Stimulated activated CD4-positive, alpha-beta T cell treated with anti-CD3 and anti-CD28 coated beads, Interleukin-1b, Interleukin-23, amount 100 ng/mL, for 48 hours (primary cell): ENCODE measurements at regions not wholly inside any gene's neighbourhood (a gene's known extent, or its start where the extent isn't known, plus 50 kb on each side); places are given as distances from the start of the nearest gene placed in this dataset.
"Not testable (repeated sequence)": the region's sequence is repeated elsewhere in the genome, so short reads cannot be mapped to it uniquely, and the experiment has no call there.

Source experiments
- DNase-seq: peaks from one replicate; pipeline ENCODE4 v3.0.0-alpha.2; 2020

DNA sequence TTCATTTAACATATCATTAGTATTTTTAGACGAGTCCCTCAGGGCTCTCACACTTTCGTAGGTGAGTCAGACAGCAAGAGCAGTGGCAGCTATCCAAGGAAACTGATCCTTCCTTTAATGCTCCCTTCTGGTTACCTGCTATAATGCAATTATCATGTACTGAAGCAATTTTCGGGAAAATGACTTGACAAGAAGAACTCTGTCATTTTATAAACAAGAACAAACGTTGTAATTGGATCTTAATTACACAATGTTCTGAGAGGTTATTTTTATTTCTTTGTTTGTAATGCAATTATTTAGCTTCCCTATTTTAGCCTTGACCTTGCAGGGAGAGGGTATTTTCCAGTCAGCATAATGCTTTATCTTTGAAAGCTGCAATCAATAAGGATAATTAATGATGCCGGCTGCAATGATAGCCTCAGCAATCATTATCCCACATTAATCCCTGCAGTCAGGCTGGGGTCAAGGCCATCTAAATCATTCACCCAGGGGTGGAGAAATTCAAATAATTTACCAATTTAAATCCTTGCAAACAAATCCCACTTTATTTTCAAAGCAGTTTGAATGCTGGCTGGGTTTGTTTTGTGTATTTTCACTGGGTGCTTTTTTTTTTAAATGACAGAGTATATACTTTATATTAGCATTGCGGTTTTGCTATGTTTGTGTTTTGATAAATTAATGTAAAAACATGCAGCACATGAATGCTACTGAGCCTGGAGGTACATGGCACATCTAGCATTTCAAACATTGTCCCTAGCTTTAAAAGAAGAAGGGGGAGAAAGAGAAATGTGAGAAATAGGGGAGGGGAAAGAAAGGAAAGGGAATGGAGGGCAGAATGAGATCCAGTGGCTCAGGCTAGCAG, 249.9 kb downstream of the SHOX2 start:
- DNase-seq: no peak

DNA sequence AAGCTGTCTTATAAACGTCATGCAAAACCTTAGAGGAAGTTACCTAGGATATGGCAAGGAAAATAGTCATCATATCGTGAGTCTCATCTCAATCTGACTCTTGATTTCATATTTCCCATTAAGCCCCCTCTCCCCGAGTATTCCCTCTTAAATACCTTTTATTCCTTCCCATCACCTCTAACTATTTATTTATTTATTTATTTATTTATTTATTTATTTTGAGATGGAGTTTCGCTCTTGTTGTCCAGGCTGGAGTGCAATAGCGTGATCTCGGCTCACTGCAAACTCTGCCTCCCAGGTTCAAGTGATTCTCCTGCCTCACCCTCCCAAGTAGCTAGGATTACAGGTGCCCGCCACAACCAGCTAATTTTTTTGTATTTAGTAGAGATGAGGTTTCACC, 260.4 kb downstream of the SHOX2 start:
- not testable (repeated sequence) for DNase-seq

DNA sequence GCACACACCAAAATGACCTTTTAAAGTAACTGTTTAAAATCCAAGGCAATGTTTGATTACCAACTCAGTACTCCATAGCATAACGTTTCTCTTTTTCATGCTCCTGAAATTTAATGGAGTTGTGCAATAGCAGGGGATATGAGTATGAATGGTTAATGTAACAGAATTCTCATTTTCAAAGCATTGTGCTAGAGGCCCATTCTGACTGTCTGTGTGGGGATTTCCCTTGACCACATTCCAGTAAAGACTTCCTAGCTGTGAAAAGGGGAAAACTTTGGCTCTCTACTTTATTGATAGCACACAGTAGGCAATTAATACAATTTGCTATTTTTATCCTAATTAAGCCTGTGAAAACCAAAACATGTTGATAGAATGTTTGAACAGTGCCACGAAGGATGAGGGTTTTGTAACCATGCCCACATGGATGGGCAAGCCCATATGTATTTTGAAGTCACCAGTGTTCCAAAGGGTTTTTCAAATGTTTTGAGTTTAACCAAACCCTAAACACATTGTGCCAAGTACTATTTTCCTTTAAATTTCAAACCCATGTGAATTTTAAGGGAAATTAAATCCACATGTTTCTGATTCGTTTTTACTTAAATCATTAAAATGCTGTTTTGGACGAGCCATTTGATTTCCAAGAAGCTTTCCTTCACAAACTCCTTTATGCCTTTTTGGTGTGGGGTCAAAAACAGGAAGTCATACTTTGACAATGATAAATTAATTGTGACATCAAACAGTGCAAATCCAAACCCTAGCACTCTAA, 261.2 kb downstream of the SHOX2 start:
- no peak for DNase-seq

DNA sequence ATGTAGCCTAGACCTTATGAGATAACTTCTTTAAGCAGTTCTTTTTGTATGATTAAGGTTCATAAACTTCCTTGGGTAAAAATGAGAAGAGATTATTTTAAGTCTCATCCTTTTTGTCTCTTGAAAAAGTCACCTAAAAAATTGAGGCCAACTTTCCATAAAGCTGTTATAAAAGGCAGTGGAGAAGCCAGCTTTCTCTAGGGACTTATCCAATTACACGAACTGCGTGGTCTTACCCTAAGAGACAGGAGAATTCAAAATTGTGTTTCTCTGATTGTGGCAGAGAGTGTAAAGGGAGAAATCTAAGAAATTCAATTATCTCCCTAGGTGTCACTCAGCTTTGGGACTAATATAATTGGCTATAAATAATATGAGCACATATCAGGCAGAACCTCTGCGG, 262.0 kb downstream of the SHOX2 start:
- DNase-seq: no peak

DNA sequence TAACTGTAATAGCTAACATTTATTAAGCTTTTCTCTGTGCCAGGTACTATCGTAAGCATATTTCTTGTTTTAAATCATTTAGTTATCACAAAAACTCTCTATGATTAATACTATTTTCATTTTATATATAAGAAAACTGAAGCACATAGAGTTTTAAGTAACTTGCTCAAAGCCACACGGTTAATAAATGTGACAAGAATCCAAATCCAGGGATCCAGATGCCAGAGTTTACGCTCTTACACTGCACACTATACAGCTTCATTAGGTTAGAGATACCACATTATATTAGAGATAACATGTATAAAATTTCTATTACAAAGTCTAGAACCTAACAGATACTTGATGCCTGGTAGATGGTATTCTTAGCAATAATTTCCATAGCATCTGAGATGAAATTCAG, 265.2 kb downstream of the SHOX2 start:
- no peak for DNase-seq

DNA sequence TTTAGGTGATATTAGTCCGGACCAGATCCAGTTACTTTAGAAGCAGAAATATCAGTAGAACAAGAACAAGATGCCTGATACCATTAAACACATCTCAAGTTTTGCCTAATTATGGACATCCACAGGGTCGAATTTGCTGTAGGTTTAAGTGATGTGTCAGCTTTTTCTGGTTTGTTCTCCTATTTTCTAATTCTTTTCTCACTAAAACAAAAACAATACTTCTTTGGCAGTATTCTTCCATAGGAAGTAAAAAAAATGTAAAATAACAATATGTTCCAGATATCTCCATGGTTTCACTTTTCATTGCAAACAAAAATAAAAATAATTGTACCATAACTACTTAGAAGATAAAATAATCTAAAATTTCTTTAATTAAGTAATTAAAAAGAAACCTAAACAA, 265.7 kb downstream of the SHOX2 start:
- DNase-seq: no peak

DNA sequence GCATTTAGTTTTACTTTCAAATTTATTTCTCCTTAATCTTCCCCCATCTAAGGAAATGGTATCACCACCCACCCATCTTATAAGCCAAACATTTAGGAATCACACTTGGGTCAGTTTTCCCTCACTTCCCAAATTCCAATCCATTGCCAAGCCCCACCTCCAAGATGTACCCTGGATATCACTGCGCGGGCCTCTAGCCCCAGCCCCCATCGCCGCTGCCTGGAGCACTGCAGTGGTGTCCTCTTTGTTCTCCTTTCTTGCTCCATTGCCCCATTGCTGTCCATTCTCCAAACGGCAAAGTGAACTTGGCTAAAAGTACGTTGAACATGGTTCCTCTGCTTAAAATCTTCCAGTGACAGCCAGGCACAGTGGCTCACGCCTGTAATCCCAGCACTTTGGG, 267.8 kb downstream of the SHOX2 start:
- no peak for DNase-seq

DNA sequence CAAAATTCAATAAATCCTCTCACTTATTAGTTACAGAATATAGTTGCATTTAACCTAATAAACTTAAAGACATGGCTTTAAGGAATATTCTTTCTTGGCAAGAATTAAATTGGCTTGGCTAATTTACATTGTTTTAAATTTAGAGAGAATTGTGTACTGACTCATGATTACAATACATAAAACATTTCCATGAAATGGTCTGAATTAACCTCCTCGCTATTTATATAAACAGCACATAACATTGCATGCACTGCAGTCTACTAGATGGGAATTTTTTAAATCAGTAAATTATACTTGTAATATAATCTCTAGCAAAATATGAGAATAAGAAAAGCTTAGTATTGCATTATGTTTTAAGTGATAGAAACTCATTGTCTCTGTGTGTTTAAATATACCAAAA, 268.9 kb downstream of the SHOX2 start:
- DNase-seq: no peak

DNA sequence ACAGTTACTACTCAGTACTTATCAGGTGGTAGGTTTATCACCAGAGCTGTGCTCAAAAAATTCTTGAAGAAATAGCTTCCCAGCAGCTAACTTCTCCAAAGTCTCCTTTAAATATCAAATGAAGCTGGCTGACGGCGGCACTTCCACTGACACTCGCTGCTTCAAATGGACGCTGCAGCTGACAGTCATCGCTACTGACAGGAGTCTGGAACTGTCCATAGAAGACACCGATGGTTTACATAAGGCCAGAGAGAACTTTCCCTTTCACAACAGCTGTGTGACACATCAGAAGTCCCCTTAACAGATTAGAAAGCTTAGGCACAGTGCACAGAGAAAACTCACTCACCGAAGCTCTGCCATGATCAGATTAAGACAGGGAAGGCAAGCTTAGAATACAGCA, 270.2 kb downstream of the SHOX2 start:
- DNase-seq: no peak

DNA sequence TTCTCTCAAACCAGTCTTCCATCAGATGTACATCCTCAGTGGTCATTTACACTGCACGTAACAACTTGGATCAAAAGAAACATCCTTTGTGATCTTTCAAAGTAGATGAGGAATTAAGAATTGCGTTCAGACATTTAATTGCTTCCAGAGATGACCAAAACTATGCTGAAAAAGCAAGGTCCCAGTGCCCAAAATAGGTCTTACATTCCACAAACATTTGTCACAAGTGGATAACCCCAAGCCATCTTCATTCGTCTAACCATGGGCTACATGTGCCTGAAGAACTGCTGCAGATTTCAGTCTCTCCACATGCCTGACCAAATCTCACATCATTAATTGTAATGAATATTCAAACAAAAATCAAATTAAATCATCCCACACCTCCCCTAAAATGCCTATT, 273.6 kb downstream of the SHOX2 start:
- no peak for DNase-seq

DNA sequence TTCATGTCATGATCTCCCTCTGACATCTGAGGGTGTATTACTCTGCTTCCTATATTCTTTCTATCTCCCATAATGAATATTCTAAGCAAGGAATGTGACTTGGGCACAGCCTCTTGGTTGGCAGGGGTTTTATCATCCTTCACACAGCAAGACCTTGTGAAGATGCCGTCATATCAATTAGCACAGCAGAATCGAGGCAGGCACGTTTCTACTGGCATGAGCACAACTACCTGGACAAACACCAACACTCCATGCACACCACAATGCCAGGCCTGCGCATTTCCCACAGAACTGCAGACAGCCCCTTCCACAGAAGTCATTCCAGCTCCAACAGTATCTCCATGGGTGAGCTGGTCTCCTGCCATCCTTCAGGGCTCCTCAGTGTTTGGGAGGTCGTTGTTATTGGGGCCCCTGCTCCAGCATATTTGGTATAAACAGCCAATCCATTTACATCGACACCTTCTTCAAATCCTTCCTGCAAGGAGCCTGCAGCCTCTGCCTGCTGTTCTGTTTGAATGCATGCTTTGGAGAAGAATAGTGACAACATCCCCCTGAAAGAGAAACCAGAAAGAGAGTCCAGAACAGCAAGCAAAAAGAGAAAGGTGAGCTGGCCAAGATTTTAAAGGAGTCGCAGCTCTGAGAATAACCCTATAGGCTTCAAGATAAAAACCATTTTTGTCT, 275.5 kb downstream of the SHOX2 start:
- no peak for DNase-seq

DNA sequence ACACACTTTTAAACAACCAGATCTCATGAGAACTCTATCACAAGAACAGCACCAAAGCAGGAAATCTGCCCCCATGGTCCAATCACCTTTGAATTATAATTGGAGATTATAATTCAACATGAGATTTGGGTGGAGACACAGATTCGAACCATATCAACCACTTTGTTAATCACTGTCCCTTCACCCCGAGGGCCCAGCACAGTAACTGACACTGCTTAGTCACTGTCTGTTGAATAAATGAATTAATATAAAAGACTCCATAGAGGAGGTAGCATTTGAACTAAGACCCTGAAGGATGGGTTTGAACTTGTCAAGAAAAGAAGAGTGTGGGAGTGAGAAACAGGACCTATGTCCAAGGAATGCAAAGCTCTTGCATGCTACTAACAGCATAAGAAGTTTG, 276.4 kb downstream of the SHOX2 start:
- no peak for DNase-seq

DNA sequence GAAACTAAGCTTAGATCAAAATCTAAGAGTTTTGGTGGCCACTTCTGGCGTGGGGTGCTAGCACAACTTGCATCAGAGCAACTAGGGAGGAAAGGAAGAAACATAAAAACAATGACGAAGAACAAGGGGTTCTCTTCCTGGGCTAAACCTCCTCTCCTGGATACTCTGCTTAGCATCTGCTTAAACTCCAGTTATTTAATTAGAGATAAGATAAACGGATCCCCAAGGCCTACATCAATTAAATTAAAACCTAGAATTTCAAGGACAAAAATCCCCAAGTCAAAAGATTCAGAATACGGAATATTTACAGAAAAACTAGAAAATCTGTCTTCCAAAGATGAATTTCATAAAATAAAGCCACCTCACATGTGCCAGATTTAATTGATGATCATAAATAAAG, 281.9 kb downstream of the SHOX2 start:
- DNase-seq: no peak

DNA sequence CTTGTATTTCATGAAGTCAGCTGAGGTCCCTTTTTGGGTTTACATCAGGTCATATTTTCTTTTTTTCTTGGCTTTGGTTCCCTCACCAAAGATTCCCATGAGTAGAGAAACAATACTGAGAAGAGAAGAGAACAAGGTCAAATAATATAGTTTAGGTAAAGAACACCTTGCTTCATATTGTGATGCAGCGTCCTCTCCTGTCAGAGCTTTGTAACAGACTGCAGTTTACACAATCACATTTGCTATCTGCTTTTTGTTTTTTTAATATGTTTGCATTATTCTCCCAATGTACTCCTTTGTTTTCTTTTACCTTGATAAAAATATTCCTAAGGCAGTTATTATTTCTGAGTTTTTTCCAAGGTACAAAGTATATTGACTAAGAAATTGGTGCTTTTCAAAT, 283.2 kb downstream of the SHOX2 start:
- DNase-seq: no peak

DNA sequence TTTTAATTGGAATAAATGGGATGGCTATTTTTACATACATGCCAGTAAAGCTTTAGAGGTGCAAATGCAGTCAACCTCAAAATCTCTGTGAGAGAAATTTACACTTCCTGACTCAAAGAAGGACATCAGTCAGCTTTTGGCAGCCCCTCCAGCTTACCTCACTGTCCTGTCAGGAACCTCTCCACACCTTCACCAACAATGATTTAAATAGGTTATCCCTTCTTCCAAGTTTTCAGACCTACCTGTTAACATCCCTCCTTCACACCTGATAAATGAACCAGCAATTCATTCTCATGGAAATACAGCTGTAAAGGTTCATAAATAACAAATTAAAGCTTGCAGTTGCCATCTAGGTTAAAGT, 286.1 kb downstream of the SHOX2 start:
- no peak for DNase-seq

DNA sequence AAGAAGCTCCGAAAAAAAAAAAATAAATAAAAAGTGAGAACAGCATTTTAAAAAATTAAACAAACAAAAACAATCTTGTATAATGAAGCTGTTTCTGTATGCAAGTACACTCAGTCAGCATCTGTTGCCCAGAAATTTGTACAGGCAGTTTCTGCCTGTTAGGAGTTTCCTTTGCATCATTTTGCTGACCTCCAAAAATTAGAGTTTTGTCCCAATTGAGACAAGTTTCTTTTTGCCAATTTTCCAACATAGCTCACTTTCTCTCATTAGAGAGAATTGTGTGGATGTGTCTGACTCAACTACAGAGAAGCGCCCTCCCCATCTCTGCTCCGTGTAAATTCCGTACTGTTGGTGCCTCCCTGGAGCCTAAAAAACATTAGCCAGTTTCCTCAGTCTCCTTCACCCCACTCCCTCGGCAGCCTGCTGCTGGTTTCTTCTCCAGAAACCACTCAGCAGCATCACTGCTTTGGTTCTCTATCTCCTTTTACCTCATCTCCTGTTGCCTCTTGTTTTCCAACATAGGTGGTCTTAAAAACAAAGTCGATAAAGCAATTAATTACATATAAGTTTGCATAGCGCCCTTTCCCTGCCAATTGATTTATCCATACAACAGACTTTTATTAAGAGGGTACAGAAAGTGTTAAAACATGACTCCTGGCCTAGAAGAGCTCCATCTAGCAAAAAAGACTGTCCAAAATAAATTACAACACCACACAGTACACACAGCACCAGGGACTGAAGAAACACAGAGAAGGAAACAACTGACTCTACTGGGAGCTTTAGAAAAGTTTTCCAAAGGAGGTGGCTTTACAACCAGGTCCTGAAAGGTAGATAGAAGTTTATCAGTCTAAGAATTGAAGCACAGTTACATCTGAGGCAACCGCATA, 286.7 kb downstream of the SHOX2 start:
- DNase-seq: no peak

DNA sequence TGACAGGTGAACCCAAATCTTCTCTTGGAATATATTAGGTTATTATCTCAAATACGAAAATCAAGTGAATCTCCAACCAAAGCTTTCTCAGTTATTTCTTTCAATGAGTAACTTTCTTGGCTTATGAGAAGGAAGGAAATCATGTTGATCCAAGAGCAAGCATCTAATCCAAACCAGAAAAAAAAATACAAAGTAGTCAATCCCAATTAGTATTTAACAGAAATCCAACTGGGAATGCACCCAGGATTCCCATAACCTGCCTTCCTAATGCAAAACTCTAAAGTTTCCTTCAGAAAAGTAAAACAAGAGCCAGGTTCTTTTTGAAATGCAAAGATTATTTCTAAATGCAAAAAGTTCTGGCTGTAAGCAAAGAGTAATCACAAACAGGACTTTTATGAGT, 289.3 kb downstream of the SHOX2 start:
- no peak for DNase-seq

DNA sequence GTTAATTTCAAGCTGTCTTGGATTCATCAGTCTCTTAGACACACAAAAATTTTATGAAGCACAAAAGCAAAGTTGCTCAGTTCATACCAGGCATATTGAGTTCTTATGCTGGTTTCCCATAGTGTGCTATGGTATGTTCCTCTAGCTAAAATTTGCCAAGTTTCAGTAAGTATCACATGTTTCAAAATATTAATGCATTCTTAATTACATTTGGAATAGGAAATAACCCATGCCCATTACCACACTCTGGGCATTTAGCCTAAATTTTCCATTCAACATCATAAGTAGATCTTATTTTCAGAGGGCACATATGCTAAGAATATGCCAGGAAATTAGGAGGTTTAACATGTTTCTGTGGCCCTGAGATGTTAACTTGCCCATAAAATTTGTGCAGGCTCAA, 289.9 kb downstream of the SHOX2 start:
- no peak for DNase-seq

DNA sequence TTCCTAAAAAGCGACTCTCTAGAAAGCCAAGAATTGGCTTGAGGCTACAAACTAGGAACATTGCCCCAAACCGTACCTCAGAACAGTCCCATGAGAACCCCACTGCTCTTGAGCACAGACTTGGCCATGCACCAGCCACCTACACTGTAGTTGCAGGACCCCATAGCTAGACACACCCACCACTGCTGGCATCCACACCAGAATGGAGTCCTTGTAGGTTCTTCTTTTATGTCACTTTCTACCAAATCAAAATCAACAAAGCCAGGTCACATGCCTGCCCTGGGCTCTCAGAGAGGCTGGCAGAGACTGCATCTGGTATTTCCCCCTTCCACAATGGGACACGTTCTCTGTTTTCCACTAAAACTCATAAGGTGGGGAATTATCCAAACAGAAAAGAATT, 290.5 kb downstream of the SHOX2 start:
- DNase-seq: no peak

DNA sequence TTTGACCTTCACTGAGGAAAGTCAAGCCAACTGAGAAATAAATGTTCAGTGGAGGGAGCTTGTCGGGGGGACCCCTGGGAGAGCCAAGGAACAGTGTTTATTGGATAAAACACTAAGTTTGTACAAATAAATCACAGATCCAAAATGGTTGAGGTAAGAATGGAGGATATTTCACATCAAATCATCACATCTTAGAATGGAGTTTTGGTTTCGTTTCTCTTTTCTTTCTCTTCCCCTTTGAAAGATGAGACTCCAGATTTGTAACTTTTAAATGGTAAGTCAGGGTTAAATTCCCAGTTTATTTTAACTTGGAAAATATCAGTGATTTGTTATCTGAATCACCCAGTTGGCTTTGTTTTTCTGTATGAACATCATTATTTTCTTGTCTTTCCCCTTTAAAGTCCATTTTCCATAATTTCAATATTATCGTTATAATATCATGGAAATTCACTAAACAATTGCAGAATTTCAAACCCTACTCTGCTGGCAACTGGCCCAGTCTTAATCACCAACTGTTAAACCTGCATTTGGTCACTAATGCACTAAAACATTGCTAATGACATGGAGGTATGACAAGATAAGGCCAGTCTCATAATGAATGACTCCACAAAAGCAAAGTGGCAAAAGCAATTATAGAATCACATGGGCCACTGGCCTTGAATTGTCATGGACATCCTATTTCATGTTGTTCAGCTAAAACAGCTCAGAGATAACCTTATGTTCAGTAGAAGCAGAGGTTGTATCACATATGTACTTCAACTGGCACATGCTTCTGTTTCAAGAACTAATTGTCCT, 295.1 kb downstream of the SHOX2 start:
- DNase-seq: no peak

DNA sequence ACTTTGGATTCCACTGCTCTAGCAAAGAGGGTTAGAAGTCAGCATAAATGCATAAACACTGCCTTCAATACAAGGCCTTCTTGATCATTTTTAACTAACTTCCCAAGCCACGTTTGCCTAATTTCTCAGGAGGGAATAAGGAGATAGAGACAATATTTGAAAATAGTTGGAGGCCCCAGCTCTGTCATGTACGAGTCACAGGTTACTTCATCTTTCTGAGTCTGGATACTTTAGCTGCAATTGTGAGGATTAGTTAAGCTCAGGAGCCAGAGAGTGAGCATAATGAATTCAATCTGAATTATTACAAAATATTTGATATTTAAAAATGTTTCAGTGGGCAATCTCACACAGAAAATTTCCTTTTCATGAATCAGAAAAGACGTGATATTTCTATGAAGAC, 298.9 kb downstream of the SHOX2 start:
- no peak for DNase-seq

DNA sequence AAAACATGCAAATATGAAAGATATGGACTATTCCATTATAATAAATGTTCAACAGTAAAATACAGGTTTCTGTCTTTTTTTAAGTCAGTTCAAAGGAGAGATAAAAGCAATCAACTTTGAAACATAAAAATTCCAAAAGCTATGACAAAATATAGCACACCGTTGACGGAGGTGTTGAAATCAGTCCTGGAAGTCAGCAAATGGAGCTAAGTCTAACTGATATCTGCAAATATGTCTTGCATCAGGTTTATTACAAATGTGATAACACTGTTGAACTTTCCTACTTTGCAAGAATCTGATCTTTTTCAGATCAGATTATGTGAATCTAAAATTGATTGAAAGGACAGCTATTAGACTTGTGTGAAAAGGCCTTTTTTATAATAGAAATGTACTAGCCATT, 300.7 kb downstream of the SHOX2 start:
- DNase-seq: no peak
